SK-N-SH (cell line): ENCODE measurements at regions not wholly inside any gene's neighbourhood (a gene's known extent, or its start where the extent isn't known, plus 50 kb on each side); places are given as distances from the start of the nearest gene placed in this dataset.

Experiments
- EZH2phosphoT487 ChIP-seq: fragments of 200-600 bp; sonication (generic); IDR thresholded peaks from 2 replicates; pipeline ENCODE4 v1.6.1; 2017; ENCODE audit warnings: low read depth, mixed run types, mild to moderate bottlenecking, antibody characterized with exemption, moderate library complexity, borderline replicate concordance
- GATA2 ChIP-seq: sonication (generic); formaldehyde crosslinking; IDR thresholded peaks from 2 replicates; pipeline ENCODE4 v1.5.0; 2020; ENCODE audit warnings: mild to moderate bottlenecking, missing genetic modification reagents
- TF ChIP-seq, protein P1 (sequence below): fragments of 200-600 bp; sonication (generic); IDR thresholded peaks from 2 replicates; pipeline ENCODE4 v1.6.1; 2017; ENCODE audit warnings: antibody characterized with exemption, mild to moderate bottlenecking, moderate library complexity

GRCh38 chr7:85290269-85290668 is 103.4 kb upstream of the SEMA3D start:
- no peak for TF ChIP-seq EZH2phosphoT487
- TF ChIP-seq, protein P1, sequence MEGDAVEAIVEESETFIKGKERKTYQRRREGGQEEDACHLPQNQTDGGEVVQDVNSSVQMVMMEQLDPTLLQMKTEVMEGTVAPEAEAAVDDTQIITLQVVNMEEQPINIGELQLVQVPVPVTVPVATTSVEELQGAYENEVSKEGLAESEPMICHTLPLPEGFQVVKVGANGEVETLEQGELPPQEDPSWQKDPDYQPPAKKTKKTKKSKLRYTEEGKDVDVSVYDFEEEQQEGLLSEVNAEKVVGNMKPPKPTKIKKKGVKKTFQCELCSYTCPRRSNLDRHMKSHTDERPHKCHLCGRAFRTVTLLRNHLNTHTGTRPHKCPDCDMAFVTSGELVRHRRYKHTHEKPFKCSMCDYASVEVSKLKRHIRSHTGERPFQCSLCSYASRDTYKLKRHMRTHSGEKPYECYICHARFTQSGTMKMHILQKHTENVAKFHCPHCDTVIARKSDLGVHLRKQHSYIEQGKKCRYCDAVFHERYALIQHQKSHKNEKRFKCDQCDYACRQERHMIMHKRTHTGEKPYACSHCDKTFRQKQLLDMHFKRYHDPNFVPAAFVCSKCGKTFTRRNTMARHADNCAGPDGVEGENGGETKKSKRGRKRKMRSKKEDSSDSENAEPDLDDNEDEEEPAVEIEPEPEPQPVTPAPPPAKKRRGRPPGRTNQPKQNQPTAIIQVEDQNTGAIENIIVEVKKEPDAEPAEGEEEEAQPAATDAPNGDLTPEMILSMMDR = no peak
- TF ChIP-seq GATA2 (CRISPR knock-in tag) = no peak
